ENCODE measurements at regions not wholly inside any gene's neighbourhood (a gene's known extent, or its start where the extent isn't known, plus 50 kb on each side); places are given as distances from the start of the nearest gene placed in this dataset.

- TF ChIP-seq CTCF (IDR thresholded peaks at IDR 0.05 in 8 of 11, conservative IDR thresholded peaks at IDR 0.05 in 3 of 11): no peak
- no peak for TF ChIP-seq POLR2AphosphoS5 (IDR thresholded peaks at IDR 0.05)
- TF ChIP-seq POLR2A (IDR thresholded peaks at IDR 0.05): no peak
These were observed 292.9 kb downstream of the SPRY2 start for GRCh38 chr13:80048030-80048429.

Measured in spleen (tissue), 7 donors.